KG1 (cell line): ENCODE measurements at regions not wholly inside any gene's neighbourhood (a gene's known extent, or its start where the extent isn't known, plus 50 kb on each side); places are given as distances from the start of the nearest gene placed in this dataset.

ENCODE experiments used
- DNase-seq: peaks from one replicate; lab custom pipeline; 2025; lab: John Stamatoyannopoulos, UW

- DNase-seq, result no peak
Observed at GRCh38 chr1:2971101-2971501, 50.2 kb upstream of the ACTRT2 start.
